MM.1S (cell line): ENCODE measurements at regions not wholly inside any gene's neighbourhood (a gene's known extent, or its start where the extent isn't known, plus 50 kb on each side); places are given as distances from the start of the nearest gene placed in this dataset.

Experiments
- CTCF ChIP-seq: fragments of 300-600 bp; sonication (generic); IDR thresholded peaks from 2 replicates; pipeline ENCODE4 v1.5.1; 2016; ENCODE audit warnings: antibody characterized with exemption, low read length, mixed read lengths
- EZH2 ChIP-seq: fragments of 300-600 bp; sonication (generic); optimal IDR thresholded peaks from 2 replicates; pipeline ENCODE3; 2017; ENCODE audit warnings: low read depth, mild to moderate bottlenecking, antibody characterized with exemption, low read length, mixed read lengths

- TF ChIP-seq CTCF (no peak), EZH2 (no peak)
Measured at GRCh38 chr20:17014217-17014616, 212.6 kb upstream of the PCSK2 start.
